Epithelial cell of proximal tubule (primary cell): ENCODE measurements at regions not wholly inside any gene's neighbourhood (a gene's known extent, or its start where the extent isn't known, plus 50 kb on each side); places are given as distances from the start of the nearest gene placed in this dataset.
"Not testable (repeated sequence)": the region's sequence is repeated elsewhere in the genome, so short reads cannot be mapped to it uniquely, and the experiment has no call there.

Source experiments
- DNase-seq: peaks from one replicate; pipeline ENCODE4 v3.0.0-alpha.2; 2011; ENCODE audit warnings: low read depth
- H3K4me3 ChIP-seq: 2 replicates; pipeline ENCODE4 v1.5.1; 2011; ENCODE audit warnings: low read depth, mild to moderate bottlenecking, low read length
- TF ChIP-seq, protein P1 (sequence below): conservative IDR thresholded peaks from 2 replicates; pipeline ENCODE4 v1.5.1; 2012; ENCODE audit warnings: low read depth, mild to moderate bottlenecking, low read length

- no peak overlapping the region for H3K4me3 ChIP-seq
- TF ChIP-seq, protein P1, sequence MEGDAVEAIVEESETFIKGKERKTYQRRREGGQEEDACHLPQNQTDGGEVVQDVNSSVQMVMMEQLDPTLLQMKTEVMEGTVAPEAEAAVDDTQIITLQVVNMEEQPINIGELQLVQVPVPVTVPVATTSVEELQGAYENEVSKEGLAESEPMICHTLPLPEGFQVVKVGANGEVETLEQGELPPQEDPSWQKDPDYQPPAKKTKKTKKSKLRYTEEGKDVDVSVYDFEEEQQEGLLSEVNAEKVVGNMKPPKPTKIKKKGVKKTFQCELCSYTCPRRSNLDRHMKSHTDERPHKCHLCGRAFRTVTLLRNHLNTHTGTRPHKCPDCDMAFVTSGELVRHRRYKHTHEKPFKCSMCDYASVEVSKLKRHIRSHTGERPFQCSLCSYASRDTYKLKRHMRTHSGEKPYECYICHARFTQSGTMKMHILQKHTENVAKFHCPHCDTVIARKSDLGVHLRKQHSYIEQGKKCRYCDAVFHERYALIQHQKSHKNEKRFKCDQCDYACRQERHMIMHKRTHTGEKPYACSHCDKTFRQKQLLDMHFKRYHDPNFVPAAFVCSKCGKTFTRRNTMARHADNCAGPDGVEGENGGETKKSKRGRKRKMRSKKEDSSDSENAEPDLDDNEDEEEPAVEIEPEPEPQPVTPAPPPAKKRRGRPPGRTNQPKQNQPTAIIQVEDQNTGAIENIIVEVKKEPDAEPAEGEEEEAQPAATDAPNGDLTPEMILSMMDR, result peak; percentile 67
- DNase-seq, result no peak
Observed at GRCh38 chr3:75294124-75294523, 370.0 kb upstream of the FRG2C start.

GRCh38 chr3:75295013-75295412 lies 369.1 kb upstream of the FRG2C start:
- TF ChIP-seq, protein P1, result no peak
- no peak for DNase-seq
- H3K4me3 ChIP-seq, result no peak overlapping the region

- TF ChIP-seq, protein P1, result no peak
- no peak overlapping the region for H3K4me3 ChIP-seq
- no peak for DNase-seq
Observed at GRCh38 chr3:75296858-75297257, 367.3 kb upstream of the FRG2C start.

DNA sequence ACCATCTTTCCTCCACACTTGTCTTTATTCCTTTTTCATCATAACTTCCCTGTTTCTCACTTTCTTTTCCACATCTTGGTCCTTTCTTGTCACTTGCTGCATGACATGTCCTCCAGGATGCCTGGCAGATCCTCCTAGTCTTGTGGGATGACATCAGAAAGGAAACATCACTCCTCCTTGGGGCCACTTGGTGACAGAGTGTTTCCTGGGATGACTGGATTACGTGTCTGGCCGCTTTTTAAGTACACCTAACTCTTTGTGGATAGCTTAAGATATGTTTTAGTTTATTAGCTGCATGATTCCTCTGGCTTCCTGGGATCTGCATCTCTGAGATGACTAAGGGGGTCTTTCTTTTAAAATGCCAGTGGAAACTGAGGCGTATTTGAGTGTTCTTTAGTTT lies 363.5 kb upstream of the FRG2C start:
- no peak overlapping the region for H3K4me3 ChIP-seq
- TF ChIP-seq, protein P1, result no peak
- no peak for DNase-seq

- not testable (repeated sequence) for DNase-seq, H3K4me3 ChIP-seq
Observed at GRCh38 chr3:75301050-75301449, 363.1 kb upstream of the FRG2C start.

GRCh38 chr3:75303741-75304140 lies 360.4 kb upstream of the FRG2C start:
- DNase-seq, result no peak
- TF ChIP-seq, protein P1, result no peak
- H3K4me3 ChIP-seq, result no peak overlapping the region

GRCh38 chr3:75305901-75306300 lies 358.2 kb upstream of the FRG2C start:
- TF ChIP-seq, protein P1, result no peak
- DNase-seq, result no peak

DNA sequence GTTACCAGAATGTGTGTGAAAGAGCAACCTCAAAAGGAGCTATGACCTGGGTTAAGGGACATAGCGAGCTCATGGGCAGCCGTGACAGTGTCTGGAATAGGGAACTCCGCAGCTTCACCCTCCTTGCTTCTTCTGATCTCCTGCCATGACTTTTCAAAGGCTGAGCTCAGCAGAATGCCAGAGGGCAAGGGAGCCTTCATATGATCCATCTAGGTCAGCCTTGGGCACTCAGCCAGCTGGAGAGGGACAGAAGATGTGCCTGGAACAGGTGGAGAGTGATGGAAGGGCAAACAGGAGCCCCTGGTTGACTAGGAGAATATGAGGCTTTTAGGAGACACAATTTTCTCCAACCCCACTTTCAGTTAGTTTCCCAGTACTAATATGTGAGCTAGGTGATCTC lies 352.8 kb upstream of the FRG2C start:
- DNase-seq, H3K4me3 ChIP-seq: not testable (repeated sequence)

More at GRCh38 chr3:75305901-75306300, 358.2 kb upstream of the FRG2C start:
- no peak overlapping the region for H3K4me3 ChIP-seq

DNA sequence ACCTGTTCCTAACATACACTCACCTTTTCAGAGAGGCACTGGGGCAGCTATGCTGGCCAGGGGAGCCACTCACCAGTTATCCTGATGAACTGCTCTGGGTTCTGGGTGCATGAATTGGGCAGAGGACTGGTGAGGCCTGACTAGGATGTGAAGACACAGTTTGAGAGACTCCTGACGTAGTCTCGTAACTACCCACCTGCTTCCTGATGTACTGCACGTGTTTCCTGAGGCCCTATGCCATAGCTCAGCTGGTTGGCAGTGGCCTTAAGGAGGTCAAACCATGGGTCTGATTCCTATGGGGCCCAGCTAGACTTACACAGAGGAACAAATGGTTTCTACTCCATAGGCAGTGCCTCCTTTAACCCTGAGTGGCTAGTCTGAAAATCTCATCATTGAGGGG lies 351.7 kb upstream of the FRG2C start:
- not testable (repeated sequence) for H3K4me3 ChIP-seq, DNase-seq

DNA sequence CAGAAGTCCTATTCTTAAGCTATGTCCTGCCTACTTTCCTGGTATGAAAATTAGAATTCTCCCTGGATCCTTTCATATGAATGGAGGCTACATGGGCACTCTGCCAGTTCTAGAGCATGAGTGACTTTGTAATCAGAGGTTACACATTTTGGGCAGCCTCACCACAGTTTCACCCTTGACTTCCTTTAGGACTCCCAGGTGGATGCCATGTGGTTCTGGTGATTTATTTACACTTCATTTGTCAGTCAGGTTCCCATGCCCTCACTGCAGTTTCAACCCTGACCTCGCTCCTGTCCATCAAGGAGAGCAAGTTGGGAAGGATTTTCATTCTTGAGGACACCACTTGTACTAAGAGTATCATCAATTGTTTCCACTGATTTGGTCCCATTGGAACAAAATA lies 344.4 kb upstream of the FRG2C start:
- not testable (repeated sequence) for H3K4me3 ChIP-seq, DNase-seq
